Adrenal gland (tissue), 5 donors: ENCODE measurements at regions not wholly inside any gene's neighbourhood (a gene's known extent, or its start where the extent isn't known, plus 50 kb on each side); places are given as distances from the start of the nearest gene placed in this dataset.

ENCODE experiments used
- POLR2A ChIP-seq, 2 donors: fragments of 450-650 bp; IDR thresholded peaks; one replicate each; pipeline ENCODE4 v1.6.1; 2017; ENCODE audit warnings: antibody characterized with exemption in 2 of 2, mild to moderate bottlenecking in 2 of 2, moderate library complexity in 1 of 2
- TF ChIP-seq, protein P1 (sequence below), 6 experiments: fragments of 450-650 bp in 4 of 6; fragments of 200-600 bp in 2 of 6; sonication (generic) in 1 of 6; IDR thresholded peaks; 1 replicate in 5 of 6; 2 replicates in 1 of 6; pipeline versions ENCODE4 v1.5.1 to v1.8.0; 2016 to 2021; ENCODE audit warnings: antibody characterized with exemption in 6 of 6, mild to moderate bottlenecking in 2 of 6, moderate library complexity in 1 of 6
- donor health status: DM: no; HTN: no; CAD: no.

- TF ChIP-seq, protein P1, sequence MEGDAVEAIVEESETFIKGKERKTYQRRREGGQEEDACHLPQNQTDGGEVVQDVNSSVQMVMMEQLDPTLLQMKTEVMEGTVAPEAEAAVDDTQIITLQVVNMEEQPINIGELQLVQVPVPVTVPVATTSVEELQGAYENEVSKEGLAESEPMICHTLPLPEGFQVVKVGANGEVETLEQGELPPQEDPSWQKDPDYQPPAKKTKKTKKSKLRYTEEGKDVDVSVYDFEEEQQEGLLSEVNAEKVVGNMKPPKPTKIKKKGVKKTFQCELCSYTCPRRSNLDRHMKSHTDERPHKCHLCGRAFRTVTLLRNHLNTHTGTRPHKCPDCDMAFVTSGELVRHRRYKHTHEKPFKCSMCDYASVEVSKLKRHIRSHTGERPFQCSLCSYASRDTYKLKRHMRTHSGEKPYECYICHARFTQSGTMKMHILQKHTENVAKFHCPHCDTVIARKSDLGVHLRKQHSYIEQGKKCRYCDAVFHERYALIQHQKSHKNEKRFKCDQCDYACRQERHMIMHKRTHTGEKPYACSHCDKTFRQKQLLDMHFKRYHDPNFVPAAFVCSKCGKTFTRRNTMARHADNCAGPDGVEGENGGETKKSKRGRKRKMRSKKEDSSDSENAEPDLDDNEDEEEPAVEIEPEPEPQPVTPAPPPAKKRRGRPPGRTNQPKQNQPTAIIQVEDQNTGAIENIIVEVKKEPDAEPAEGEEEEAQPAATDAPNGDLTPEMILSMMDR (IDR thresholded peaks at IDR 0.05): no peak
- TF ChIP-seq POLR2A (IDR thresholded peaks at IDR 0.05): no peak
These were observed 214.4 kb upstream of the ARL4C start for GRCh38 chr2:234711308-234711707.
